HG02938 (cell line): ENCODE measurements at regions not wholly inside any gene's neighbourhood (a gene's known extent, or its start where the extent isn't known, plus 50 kb on each side); places are given as distances from the start of the nearest gene placed in this dataset.

Experiments used
- ATAC-seq: cut with Tn5 transposase; IDR thresholded peaks from one replicate; pipeline ENCODE4 v1.9.1; 2021; ENCODE audit warnings: mild to moderate bottlenecking, moderate library complexity; ENCODE audit not compliant: unreplicated experiment

GRCh38 chr15:81495780-81496467, 121.9 kb upstream of the TMC3 start:
- ATAC-seq = no peak

DNA sequence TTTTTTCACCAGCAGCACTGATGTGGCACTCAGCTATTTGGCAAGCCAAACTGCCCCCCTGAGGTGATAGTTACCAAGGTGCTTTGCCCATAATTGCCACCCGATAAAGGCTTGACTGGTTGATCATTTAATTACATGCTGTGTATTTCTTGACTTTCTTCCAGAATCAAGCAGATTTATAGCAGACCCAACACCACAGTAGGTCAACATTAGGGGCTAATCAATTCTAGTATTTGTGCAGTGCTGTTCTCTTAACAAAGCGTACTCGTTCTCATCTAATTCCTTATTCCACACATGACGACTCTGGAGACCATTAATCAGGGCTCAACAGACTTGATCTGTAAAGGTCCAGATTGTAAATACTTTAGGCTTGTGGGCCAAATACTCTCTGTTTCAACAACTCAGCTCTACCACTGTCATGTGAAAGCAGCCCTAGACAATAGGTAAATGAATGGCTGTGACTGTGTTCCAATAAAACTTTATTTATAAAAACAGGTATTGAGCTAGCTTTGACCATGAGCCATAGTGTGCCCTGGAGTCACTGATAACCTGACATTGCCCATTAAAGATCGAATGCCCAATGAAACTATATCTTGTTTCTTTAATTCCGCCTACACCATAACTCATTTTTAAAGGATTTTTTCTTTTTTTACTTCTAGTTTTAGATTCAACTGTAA, 119.1 kb upstream of the TMC3 start:
- ATAC-seq = no peak

DNA sequence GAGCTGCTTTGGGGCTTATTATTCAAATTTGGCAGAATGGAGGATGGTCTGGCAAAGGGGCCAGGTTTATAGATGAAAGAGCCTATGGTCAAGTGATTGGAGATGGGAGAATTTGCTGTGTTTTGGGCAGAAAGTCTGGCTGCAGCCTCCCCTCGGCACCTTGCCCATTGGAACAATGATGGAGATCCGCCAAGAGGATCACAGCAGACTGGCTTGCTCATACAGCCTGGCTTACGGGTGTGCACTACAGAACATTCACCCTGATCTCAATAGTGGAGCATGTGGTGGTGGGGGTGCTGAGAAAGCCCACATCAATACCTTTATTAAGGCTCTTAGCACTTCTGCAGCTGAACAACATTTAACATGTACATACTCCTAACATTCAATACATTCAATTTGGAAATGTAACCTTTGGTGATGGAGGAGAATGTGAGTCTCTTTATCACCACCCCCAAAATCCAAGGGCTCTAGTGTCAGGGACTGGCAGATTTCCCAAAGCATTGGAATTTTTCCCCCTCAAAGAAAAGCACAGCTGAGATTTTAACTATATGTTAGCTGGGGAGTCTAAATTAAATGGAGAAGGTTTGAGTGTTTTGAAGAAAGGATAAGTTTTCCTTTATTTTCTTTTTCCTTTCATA, 118.4 kb upstream of the TMC3 start:
- ATAC-seq = no peak

- ATAC-seq = no peak
Measured at GRCh38 chr15:81491414-81492096, 117.5 kb upstream of the TMC3 start.

- ATAC-seq = no peak
Measured at GRCh38 chr15:81485806-81486205, 111.8 kb upstream of the TMC3 start.

- ATAC-seq = no peak
Measured at GRCh38 chr15:81484086-81484955, 110.3 kb upstream of the TMC3 start.

GRCh38 chr15:81483496-81483895, 109.5 kb upstream of the TMC3 start:
- no peak for ATAC-seq

- no peak for ATAC-seq
Measured at GRCh38 chr15:81481346-81481745, 107.3 kb upstream of the TMC3 start.

GRCh38 chr15:81480645-81481053, 106.6 kb upstream of the TMC3 start:
- ATAC-seq = peak; percentile 67

DNA sequence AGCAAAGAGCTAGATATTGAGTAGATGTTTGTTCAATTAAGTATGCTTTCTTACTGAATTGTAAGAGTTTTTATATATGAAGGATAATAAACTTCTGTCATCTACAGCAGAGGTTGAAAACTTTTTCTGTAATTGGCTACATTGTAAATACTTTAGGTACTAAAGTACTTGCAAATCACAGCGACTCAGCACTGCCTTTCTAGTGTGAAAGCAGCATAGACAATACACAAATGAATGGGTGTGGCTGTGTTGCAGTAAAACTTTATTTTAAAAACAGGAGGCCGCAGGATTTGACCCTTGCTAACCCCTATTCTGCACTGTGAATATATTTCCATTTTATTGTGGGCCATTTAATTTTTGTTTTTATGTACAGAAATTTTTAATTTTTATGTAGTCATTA, 104.3 kb upstream of the TMC3 start:
- no peak for ATAC-seq

DNA sequence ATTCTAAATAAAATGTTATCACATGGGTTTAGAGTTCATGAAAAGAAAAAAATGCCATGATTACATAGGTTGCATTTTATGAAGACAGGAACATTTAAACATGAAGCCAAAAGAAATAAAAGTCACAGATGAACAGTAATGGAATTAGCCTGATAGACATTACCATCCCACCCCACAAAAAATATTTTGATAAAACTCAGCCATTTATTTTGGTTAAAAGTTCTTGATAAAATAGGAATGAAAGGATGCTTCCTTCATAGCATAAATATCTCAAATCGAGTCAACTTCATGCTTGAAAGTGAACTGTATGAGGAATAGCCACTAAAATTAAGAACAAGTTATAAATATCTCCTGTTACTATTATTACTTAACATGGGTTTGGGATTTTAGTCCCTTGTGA, 101.9 kb upstream of the TMC3 start:
- no peak for ATAC-seq

DNA sequence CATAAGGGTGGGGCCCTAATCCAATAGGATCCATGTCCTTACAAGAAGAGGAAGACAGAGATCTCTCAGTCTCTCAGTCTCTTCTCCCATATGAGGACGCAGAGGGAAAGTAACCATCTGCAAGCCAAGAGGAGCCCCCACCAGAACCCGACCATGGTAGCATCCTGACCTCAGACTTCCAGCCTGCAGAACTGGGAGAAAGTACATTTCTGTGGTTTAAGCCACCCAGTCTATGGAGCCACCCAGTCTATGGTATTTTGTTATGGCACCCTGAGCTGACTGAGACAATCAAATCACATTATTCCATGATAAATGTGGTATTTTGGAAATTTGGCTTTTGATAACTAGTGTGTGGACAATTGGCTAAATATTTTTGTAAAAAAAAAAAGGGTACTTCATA, 101.5 kb upstream of the TMC3 start:
- ATAC-seq = no peak

GRCh38 chr15:81473946-81474345, 99.9 kb upstream of the TMC3 start:
- no peak for ATAC-seq

- ATAC-seq = no peak
Measured at GRCh38 chr15:81473177-81473576, 99.2 kb upstream of the TMC3 start.

GRCh38 chr15:81471151-81471550, 97.1 kb upstream of the TMC3 start:
- ATAC-seq = no peak

DNA sequence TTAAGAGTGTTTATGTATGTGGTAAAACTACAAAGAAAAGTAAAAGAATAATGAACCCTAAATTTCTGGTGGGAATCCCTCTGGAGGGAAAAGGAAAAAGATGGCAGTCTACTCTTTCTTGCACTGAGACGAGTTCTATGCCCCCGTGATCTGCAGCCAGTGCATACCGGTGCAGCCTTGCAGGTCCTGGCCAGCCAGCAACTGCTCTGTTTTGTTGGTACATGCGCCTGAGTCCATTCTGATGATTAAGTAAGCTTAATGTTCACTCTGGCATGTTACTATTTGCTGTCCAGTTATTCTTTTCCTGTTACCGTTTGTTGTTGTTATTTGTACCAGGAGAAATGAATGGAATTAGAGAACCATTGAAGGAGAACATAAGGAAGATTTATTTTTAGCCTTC, 95.1 kb upstream of the TMC3 start:
- ATAC-seq = no peak

DNA sequence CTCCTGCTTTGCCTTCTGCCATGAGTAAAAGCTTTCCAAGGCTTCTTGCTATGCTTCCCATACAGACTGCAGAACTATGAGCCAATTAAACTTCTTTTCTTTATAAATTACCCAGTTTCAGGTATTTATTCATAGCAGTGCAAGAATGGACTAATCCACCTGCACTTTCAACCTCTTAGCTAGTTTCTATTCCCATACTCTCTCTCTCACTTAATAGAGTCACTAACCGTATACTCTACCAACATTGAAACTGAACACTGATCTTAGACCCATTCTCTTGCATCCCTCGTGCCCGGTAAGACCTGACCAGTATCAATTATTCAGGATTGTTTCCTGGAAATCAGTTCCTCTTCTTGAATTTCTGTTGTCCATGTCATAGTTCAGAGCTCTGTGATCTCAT, 92.7 kb upstream of the TMC3 start:
- ATAC-seq = no peak

DNA sequence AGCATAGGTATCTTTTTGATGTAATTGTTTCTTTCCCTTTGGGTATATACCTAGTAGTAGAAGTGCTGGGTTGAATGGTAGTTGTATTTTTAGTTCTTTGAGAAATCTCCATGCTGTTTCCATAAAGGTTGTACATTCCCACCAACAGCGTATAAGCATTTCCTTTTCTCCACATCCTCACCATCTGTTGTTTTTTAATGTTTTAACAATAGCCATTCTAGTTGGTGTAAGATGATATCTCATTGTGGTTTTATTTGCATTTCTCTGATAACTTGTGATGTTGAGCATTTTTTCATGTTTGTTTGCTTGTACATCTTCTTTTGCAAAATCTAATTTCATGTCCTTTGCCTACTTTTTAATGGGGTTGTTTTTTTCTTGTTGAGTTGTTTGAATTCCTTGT, 80.0 kb upstream of the TMC3 start:
- no peak for ATAC-seq

- ATAC-seq = no peak
Measured at GRCh38 chr15:81450721-81451120, 76.7 kb upstream of the TMC3 start.

GRCh38 chr15:81449836-81450474, 75.9 kb upstream of the TMC3 start:
- no peak for ATAC-seq
